HG03354 (cell line): ENCODE measurements at regions not wholly inside any gene's neighbourhood (a gene's known extent, or its start where the extent isn't known, plus 50 kb on each side); places are given as distances from the start of the nearest gene placed in this dataset.
A peak's percentile ranks its signal among the peaks of the same experiment; 100 is the strongest.
"Not testable (repeated sequence)": the region's sequence is repeated elsewhere in the genome, so short reads cannot be mapped to it uniquely, and the experiment has no call there.

Source experiments
- ATAC-seq: cut with Tn5 transposase; IDR thresholded peaks from one replicate; pipeline ENCODE4 v1.9.1; 2021; ENCODE audit warnings: mild to moderate bottlenecking; ENCODE audit not compliant: unreplicated experiment, poor library complexity, severe bottlenecking

- no peak for ATAC-seq
Observed at GRCh38 chr7:92982928-92983327, 134.9 kb downstream of the SAMD9 start.

GRCh38 chr7:92976931-92977330 is 140.6 kb upstream of the CDK6 start:
- ATAC-seq: no peak

GRCh38 chr7:92973974-92974373 is 137.6 kb upstream of the CDK6 start:
- ATAC-seq: no peak

- ATAC-seq: no peak
Observed at GRCh38 chr7:92973293-92973731, 136.9 kb upstream of the CDK6 start.

GRCh38 chr7:92972441-92972840 is 136.1 kb upstream of the CDK6 start:
- no peak for ATAC-seq

- no peak for ATAC-seq
Observed at GRCh38 chr7:92969061-92969460, 132.7 kb upstream of the CDK6 start.

- ATAC-seq: peak; percentile 47
Observed at GRCh38 chr7:92968502-92968901, 132.1 kb upstream of the CDK6 start.

- ATAC-seq: no peak
Observed at GRCh38 chr7:92967238-92967637, 130.9 kb upstream of the CDK6 start.

- ATAC-seq: no peak
Observed at GRCh38 chr7:92964141-92964540, 127.8 kb upstream of the CDK6 start.

- no peak for ATAC-seq
Observed at GRCh38 chr7:92963566-92963965, 127.2 kb upstream of the CDK6 start.

- no peak for ATAC-seq
Observed at GRCh38 chr7:92961961-92962360, 125.6 kb upstream of the CDK6 start.

- ATAC-seq: no peak
Observed at GRCh38 chr7:92956575-92956974, 120.2 kb upstream of the CDK6 start.

- no peak for ATAC-seq
Observed at GRCh38 chr7:92955081-92955480, 118.7 kb upstream of the CDK6 start.

- no peak for ATAC-seq
Observed at GRCh38 chr7:92953657-92954056, 117.3 kb upstream of the CDK6 start.

- ATAC-seq: no peak
Observed at GRCh38 chr7:92949748-92950147, 113.4 kb upstream of the CDK6 start.

- no peak for ATAC-seq
Observed at GRCh38 chr7:92945840-92946239, 109.5 kb upstream of the CDK6 start.

GRCh38 chr7:92944633-92945032 is 108.3 kb upstream of the CDK6 start:
- ATAC-seq: no peak

- not testable (repeated sequence) for ATAC-seq
Observed at GRCh38 chr7:92942706-92943105, 106.3 kb upstream of the CDK6 start.

- no peak for ATAC-seq
Observed at GRCh38 chr7:92939666-92940360, 103.4 kb upstream of the CDK6 start.

- ATAC-seq: no peak
Observed at GRCh38 chr7:92934096-92934495, 97.7 kb upstream of the CDK6 start.

- ATAC-seq: no peak
Observed at GRCh38 chr7:92932450-92932849, 96.1 kb upstream of the CDK6 start.

- no peak for ATAC-seq
Observed at GRCh38 chr7:92930404-92930803, 94.0 kb upstream of the CDK6 start.
